GM18873 (cell line): ENCODE measurements at regions not wholly inside any gene's neighbourhood (a gene's known extent, or its start where the extent isn't known, plus 50 kb on each side); places are given as distances from the start of the nearest gene placed in this dataset.

Experiments used
- ATAC-seq: cut with Tn5 transposase; IDR thresholded peaks from one replicate; pipeline ENCODE4 v1.9.1; 2021; ENCODE audit warnings: mild to moderate bottlenecking, moderate library complexity, moderate number of reproducible peaks; ENCODE audit not compliant: unreplicated experiment, low FRiP score

DNA sequence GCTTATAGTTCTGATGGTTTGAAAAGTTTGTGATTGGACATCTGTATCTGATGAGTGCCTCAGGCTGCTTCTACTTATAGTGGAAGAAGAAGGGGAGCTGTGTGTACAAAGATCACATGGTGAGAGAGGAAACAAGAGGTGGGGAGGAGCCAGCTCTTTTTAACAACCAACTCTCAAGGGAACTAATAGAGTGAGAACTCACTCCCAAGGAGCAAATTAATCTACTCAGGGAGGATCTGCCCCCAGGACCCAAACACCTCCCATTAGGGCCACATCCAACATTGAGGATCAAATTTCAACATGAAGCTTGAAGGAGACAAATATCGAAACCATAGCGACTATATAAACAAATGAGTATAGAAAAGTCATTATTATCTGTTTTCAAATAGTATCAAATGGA lies 64.7 kb upstream of the PRLR start:
- no peak for ATAC-seq

DNA sequence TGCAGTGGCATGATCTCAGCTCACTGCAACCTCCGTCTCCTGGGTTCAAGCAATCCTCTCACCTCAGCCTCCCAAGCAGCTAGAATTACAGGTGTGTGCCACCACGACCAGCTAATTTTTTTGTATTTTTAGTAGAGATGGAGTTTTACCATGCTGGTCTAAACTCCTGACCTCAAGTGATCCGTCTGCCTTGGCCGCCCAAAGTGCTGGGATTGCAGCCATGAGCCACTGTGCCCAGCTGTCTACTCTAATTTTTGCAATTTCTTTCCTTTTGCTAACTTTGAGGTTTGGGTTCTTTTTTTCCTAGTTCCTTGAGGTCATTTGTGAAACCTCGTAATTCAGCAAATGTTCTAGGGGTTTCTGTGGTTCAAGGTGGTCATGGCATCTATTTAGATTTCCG lies 63.7 kb upstream of the PRLR start:
- no peak for ATAC-seq

DNA sequence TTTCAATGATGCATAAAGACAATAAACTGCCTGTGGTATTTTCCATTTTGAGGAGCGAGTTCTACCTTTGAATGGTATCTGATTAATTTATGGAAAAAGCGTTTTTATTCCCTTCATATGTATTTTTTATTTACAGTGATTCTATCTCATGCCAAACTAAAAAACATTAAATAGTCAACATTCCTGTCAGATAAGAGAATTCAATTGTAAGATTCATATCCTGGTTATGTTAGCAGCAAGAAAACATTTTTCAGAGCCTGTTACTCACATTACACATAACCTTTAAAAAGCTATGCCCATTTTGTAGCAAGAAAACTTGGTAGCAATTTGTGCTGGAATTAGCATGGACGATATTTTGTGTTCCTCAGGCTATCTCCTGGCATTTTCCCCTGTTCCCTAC lies 55.1 kb upstream of the PRLR start:
- ATAC-seq = no peak

DNA sequence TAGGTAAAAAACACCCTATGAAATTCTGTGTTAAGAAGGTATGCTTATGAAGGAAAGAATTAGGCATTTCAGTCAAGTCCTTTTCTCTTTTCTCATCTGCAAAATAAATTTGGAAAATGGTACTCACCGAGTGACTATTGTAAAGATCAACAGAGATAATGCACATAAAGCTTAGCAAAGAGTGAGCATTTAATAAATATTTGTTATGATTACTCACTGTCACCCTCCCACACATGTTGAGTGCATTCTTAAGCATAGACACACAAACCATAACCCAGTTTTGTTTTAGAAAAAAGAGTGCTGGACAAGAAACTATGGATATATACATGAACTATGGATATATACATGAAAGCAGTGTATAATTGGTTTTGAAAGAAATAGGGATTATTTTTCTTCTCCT lies 54.7 kb upstream of the PRLR start:
- no peak for ATAC-seq

DNA sequence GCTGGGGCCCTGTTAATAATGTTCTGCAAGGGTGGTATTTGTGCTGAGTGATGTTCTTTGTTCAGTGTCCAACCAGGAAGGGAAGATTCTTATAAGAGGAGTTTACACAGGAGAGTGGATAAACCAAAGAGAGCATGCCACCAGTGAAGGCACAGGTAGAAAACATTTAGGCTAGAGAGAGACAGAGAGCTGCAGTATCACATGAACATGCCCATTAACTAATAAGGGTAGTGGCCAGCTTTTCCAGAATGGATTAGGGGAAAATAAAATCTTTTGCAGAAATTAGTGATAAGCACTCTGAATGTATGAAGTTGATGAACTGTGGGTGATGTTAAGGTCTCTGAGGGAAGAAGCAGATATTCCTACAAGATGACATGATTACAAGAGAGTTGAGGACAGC lies 54.1 kb upstream of the PRLR start:
- ATAC-seq = no peak

DNA sequence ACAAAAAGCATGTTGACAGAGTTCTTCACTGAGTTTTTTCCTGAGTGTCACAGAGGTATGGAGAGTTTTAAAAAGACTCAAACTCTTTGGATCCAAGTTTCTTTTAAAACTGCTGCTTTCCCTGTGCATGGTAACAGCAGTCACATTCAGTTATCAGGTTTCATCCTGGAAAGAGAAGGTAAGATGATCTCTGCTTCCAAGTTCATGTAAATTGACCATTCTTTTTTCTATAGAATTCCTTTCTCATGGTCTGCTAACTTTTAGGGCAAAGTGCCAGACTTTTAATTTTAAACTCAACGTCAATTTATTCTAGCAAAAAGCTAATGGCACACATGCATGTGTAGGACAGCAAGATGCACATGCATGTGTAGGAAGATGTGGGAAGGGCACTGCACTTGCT lies 52.5 kb upstream of the PRLR start:
- no peak for ATAC-seq

DNA sequence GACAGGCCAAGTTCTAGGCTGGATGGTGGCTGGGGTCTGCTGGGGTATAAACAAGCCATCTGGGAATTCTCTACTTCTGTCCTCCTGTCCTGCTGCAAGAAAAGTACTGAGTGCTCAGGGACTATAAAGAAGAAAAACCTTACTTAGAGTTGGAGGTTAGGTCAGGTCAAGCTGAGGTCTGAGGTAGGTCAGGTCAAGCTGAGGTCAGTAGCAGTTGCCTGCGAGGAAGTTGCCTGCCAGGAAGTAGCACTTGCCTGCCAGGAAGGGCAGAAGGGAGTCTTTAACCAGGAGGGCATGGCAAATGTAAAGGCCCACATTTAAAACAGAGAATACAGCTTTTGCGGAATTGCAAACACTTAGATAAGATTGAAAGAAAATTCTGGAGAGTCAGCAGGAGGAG lies 51.3 kb upstream of the PRLR start:
- no peak for ATAC-seq
